ENCODE measurements at regions not wholly inside any gene's neighbourhood (a gene's known extent, or its start where the extent isn't known, plus 50 kb on each side); places are given as distances from the start of the nearest gene placed in this dataset.

DNA sequence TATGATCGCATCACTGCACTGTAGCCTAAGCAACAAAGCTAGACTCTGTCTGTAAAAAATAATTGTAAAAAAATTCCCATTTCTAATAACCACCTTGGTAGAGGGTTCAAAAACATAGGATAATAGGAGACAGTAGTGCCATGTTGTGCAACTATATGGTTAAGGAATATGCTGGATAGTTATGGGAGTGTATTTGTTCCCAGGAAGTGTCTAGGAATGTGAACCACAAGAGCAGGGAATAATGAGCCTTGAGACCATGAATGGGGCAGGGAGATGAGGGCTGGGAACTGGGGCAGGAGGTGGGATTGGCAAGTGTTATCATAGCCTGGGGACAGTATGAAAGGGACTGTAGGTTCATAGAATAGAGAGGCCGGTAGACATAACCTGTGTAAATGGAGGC is 50.4 kb downstream of the RUSC2 start:
- no peak overlapping the region for H3K4me3 Mint-ChIP-seq
- no peaks in the 10 kb centered on the region for H3K36me3 Mint-ChIP-seq (ENCODE audit: low read depth)
- H3K27ac Mint-ChIP-seq, result no peak overlapping the region
- no peaks in the 10 kb centered on the region for H3K9me3 Mint-ChIP-seq
- H3K27me3 Mint-ChIP-seq, result no peaks in the 10 kb centered on the region
- intact Hi-C loops (cut with micrococcal nuclease), result no loop called here
- H3K4me1 Mint-ChIP-seq (ENCODE audit: low read depth), result peaks cover 41% of the 10 kb centered on the region

DNA sequence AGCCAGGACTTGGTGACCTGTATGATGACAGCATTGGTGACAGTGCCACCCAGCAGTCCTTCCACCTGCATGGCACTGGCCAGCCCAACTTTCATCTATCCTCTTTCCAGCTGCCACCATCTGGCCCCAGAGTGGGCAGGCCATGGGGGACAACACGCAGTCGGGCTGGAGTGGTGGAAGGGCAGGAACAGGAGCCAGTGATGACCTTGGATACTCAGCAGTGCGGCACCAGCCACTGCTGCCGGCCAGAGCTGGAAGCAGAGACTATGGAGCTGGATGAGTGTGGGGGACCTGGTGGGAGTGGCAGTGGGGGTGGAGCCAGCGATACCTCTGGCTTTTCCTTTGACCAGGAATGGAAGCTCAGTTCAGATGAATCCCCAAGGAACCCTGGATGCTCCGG is 56.9 kb downstream of the RUSC2 start:
- H3K4me3 Mint-ChIP-seq, result no peak overlapping the region
- H3K4me1 Mint-ChIP-seq (ENCODE audit: low read depth), result peaks cover 5% of the 10 kb centered on the region
- intact Hi-C loops (cut with micrococcal nuclease), result no loop called here
- no peaks in the 10 kb centered on the region for H3K27me3 Mint-ChIP-seq
- H3K9me3 Mint-ChIP-seq, result no peaks in the 10 kb centered on the region
- peaks cover 33% of the 10 kb centered on the region for H3K36me3 Mint-ChIP-seq (ENCODE audit: low read depth)
- no peak overlapping the region for H3K27ac Mint-ChIP-seq

DNA sequence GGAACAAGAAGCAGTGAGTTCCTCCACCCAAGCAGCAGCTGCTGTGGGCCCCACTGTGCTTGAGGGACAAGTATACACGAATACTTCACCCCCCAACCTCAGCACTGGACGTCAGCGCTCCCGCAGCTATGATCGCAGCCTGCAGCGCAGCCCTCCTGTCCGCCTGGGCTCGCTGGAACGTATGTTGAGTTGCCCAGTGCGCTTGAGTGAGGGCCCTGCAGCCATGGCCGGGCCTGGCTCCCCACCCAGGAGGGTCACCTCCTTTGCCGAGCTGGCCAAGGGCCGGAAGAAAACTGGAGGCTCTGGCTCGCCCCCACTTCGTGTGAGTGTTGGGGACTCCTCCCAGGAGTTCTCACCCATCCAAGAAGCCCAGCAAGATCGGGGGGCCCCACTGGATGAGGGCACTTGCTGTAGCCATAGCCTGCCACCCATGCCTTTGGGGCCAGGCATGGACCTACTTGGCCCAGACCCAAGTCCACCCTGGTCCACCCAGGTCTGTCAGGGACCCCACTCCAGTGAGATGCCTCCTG is 57.1 kb upstream of the TESK1 start:
- no peak overlapping the region for H3K4me3 Mint-ChIP-seq
- H3K27ac Mint-ChIP-seq, result no peak overlapping the region
- H3K27me3 Mint-ChIP-seq, result no peaks in the 10 kb centered on the region
- no peaks in the 10 kb centered on the region for H3K9me3 Mint-ChIP-seq
- intact Hi-C loops (cut with micrococcal nuclease), result no loop called here
- peaks cover 5% of the 10 kb centered on the region for H3K4me1 Mint-ChIP-seq (ENCODE audit: low read depth)
- H3K36me3 Mint-ChIP-seq (ENCODE audit: low read depth), result peaks cover 33% of the 10 kb centered on the region

DNA sequence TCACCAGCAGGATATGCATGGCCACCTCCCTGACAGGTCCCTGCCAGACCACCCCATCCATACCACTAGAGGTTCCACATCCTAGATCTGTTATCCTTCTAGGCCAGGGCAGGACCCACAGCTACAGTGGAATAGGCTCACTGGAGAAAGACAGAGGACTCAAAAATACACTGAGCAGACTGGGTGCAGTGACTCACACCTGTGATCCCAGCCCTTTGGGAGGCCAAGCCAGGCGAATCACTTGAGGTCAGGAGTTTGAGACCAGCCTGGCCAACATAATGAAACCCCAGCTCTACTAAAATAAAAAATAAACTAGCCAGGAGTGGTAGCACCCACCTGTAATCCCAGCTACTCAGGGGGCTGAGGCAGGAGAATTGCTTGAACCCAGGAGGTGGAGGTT is 56.5 kb upstream of the TESK1 start:
- peaks cover 33% of the 10 kb centered on the region for H3K36me3 Mint-ChIP-seq (ENCODE audit: low read depth)
- H3K4me3 Mint-ChIP-seq, result no peak overlapping the region
- intact Hi-C loops (cut with micrococcal nuclease), result no loop called here
- H3K27ac Mint-ChIP-seq, result no peak overlapping the region
- no peaks in the 10 kb centered on the region for H3K27me3 Mint-ChIP-seq
- peaks cover 5% of the 10 kb centered on the region for H3K4me1 Mint-ChIP-seq (ENCODE audit: low read depth)
- no peaks in the 10 kb centered on the region for H3K9me3 Mint-ChIP-seq

DNA sequence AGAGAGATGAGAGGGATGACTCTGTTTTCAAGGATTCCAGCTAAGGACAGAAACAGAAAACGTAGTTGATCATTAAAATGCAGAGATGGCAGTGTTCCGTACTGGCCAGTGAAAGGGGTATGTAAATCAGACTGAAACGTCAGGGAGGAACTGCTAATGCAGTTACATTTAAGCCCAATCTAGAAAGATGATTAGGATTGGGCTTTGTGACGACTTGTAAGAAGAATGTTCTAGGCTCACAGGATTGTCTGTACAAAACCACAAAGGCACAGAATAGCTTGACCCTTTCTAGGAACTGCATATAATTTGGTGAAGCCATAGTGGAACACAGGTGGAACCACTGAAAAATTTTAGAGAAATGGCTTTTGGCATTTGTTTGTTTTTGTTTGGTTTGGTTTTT is 55.6 kb upstream of the TESK1 start:
- Mint-ChIP-seq H3K9me3 (no peaks in the 10 kb centered on the region), H3K36me3 (ENCODE audit: low read depth) (peaks cover 33% of the 10 kb centered on the region), H3K27ac (no peak overlapping the region), H3K27me3 (no peaks in the 10 kb centered on the region), H3K4me1 (ENCODE audit: low read depth) (peaks cover 5% of the 10 kb centered on the region), H3K4me3 (no peak overlapping the region)
- intact Hi-C loops (cut with micrococcal nuclease), result no loop called here

DNA sequence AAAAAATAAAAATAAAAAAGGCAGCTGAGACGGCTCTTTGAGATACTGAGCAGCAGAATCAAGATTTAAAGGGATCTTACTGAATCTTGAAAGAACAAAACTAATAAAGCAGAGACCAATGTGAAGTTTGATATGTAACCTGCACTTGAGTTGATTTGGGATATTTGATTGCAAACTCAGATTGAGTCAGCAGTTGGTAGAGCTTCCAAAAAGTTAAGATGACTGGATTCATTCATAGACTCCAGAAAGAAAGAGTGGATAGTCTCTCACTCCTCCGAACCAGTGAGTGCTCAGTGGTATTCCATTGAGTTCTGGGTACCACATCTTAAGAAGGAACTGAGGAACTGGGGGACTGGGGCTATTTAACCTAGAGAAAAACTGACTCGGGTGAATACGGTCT is 52.7 kb upstream of the TESK1 start:
- Mint-ChIP-seq H3K36me3 (ENCODE audit: low read depth) (peaks cover 20% of the 10 kb centered on the region), H3K4me3 (no peak overlapping the region), H3K4me1 (ENCODE audit: low read depth) (no peaks in the 10 kb centered on the region), H3K9me3 (no peaks in the 10 kb centered on the region), H3K27me3 (no peaks in the 10 kb centered on the region), H3K27ac (no peak overlapping the region)
- intact Hi-C loops (cut with micrococcal nuclease), result loop anchor here (2.0 kb wide), 1 partner anchor 436 kb away; no protein-coding TSS in a partner anchor

DNA sequence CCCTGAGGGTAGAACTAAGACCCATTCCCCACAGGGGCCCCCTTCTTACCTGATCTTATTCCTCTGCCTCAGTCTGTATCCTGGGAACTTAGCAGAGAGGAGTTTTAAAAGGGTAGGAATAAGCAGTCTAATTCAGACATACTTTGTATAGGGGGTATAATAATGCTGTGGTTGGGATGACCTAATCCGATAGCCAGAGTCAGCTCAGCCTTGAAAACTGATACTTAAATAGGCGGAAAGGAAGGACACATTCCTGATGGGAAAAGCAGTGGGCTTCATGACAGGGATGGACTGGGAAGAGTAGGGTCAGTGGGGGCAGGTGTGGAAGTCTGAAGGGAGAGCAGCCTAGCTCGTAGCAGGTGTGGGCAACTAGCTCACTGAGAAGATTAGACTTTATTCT is 52.2 kb upstream of the TESK1 start:
- Mint-ChIP-seq H3K4me3 (no peak overlapping the region), H3K9me3 (no peaks in the 10 kb centered on the region), H3K36me3 (ENCODE audit: low read depth) (peaks cover 16% of the 10 kb centered on the region), H3K27me3 (no peaks in the 10 kb centered on the region), H3K4me1 (ENCODE audit: low read depth) (no peaks in the 10 kb centered on the region), H3K27ac (no peak overlapping the region)
- intact Hi-C loops (cut with micrococcal nuclease), result loop anchor here (2.0 kb wide), 1 partner anchor 436 kb away; no protein-coding TSS in a partner anchor

DNA sequence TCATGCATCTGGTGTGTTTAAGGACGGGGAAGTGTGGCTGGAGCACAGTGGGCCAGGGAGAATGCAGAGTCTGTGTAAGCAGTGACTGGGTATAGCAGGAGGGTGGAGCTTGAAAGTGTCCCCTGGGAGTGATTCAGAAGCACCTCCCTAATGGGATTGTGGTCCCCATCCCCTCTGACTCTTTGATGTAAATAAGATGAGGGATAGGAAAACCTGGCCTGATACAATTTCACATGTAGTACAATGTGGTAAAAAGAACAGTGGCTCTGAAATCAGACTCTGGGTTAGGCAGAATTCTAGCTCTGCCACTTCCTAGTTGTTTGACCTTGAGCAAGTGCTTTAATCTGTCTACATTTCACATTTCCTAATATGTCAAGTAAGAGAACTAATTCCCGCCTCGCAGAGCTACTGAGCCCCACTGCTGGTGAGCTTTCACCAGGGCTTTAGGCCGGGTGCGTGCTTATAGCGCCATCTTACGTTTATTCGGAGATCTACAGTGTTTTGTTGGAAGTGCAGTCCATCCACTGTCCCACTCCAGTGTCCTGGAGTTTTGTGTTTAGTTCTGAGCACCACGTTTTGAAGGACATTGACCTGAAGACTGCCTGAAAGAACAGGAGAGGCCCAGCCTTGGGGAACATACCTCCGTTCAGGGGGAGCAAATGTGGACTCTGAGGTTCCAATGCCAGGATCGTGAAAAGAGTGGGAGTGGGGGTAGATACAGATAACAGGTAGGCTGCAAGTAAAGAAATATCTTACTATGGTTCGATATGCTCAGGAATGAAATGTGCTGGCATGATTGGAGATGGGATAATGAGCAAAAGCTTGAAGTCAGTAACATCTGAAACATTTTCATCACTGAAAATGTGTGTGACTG is 51.2 kb upstream of the TESK1 start:
- H3K4me1 Mint-ChIP-seq (ENCODE audit: low read depth), result peaks cover 3% of the 10 kb centered on the region

DNA sequence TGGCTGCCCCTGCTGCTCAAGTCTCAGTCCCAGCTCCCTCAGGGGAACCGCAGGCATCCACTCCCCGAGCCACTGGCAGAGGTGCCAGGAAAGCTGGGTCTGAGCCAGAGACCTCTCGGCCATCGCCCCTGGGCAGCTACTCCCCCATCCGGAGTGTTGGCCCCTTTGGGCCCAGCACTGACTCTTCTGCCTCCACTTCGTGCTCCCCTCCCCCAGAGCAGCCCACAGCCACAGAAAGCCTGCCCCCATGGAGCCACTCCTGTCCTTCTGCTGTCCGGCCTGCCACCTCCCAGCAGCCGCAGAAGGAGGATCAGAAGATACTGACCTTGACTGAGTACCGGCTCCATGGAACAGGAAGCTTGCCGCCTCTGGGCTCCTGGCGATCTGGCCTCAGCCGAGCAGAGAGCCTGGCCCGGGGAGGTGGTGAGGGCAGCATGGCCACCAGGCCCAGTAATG is 49.8 kb upstream of the TESK1 start:
- H3K9me3 Mint-ChIP-seq, result no peaks in the 10 kb centered on the region
- no peak overlapping the region for H3K27ac Mint-ChIP-seq
- peaks cover 7% of the 10 kb centered on the region for H3K36me3 Mint-ChIP-seq (ENCODE audit: low read depth)
- no peaks in the 10 kb centered on the region for H3K27me3 Mint-ChIP-seq
- H3K4me1 Mint-ChIP-seq (ENCODE audit: low read depth), result peaks cover 5% of the 10 kb centered on the region
- intact Hi-C loops (cut with micrococcal nuclease), result loop anchor here (2.0 kb wide), 1 partner anchor 66 kb away; no protein-coding TSS in a partner anchor
- no peak overlapping the region for H3K4me3 Mint-ChIP-seq

More for the DNA sequence above, 51.2 kb upstream of the TESK1 start:
- no peak overlapping the region for H3K4me3 Mint-ChIP-seq
- peaks cover 6% of the 10 kb centered on the region for H3K36me3 Mint-ChIP-seq (ENCODE audit: low read depth)
- no peaks in the 10 kb centered on the region for H3K9me3 Mint-ChIP-seq
- H3K27ac Mint-ChIP-seq, result no peak overlapping the region
- intact Hi-C loops (cut with micrococcal nuclease), result loop anchor here (1.0 to 2.0 kb wide), 3 partner anchors 65 to 437 kb away; no protein-coding TSS in a partner anchor
- H3K27me3 Mint-ChIP-seq, result no peaks in the 10 kb centered on the region

All from dendritic cell treated with granulocyte-macrophage colony-stimulating factor and Interleukin-4, amounts not matched to agents 40 ng/mL and 50 ng/mL, for 4 days (primary cell).